IMR-90 (cell line): ENCODE measurements at regions not wholly inside any gene's neighbourhood (a gene's known extent, or its start where the extent isn't known, plus 50 kb on each side); places are given as distances from the start of the nearest gene placed in this dataset.

Experiments used
- ATAC-seq: fragments of 200-7000 bp; cut with Tn5 transposase; 2 replicates; pipeline ENCODE4 v1.9.1; 2020; ENCODE audit warnings: low read depth, mild to moderate bottlenecking, moderate library complexity
- BruUV-seq: library from RNA; stranded (reverse); fragments of 400-500 nt; replicated peaks from 2 replicates; lab custom pipeline; 2021; lab: Mats Ljungman, UMichigan
- CTCF ChIA-PET: fragments of 300-600 bp; formaldehyde crosslinking; extraction: SDS; loops from one replicate; lab custom pipeline; 2021; ENCODE audit warnings: antibody characterized with exemption; lab: Yijun Ruan, JAX
- POLR2A ChIA-PET: fragments of 300-600 bp; sonication (Branson Sonifier 250); formaldehyde crosslinking; loops from one replicate; lab custom pipeline; 2022; ENCODE audit warnings: antibody characterized with exemption; ENCODE audit not compliant: unreplicated experiment; lab: Charles Lee
- DNase-seq: peaks from one replicate; pipeline ENCODE4 v3.0.0; 2013
- H2AFZ ChIP-seq: replicated peaks from 2 replicates; pipeline ENCODE3; 2013; ENCODE audit warnings: low read length, mild to moderate bottlenecking; ENCODE audit not compliant: poor library complexity
- H2AK5ac ChIP-seq: 2 replicates; pipeline ENCODE4 v1.6.1; 2013; ENCODE audit warnings: low read depth, low read length, inconsistent platforms
- H2AK9ac ChIP-seq: replicated peaks from 2 replicates; pipeline ENCODE3; 2013; ENCODE audit warnings: mild to moderate bottlenecking, low read depth, low read length, moderate library complexity; ENCODE audit not compliant: poor library complexity
- H2BK120ac ChIP-seq: 2 replicates; pipeline ENCODE4 v1.6.1; 2013; ENCODE audit warnings: low read depth, low read length, inconsistent platforms
- H2BK15ac ChIP-seq: 3 replicates; pipeline ENCODE4 v1.6.1; 2013; ENCODE audit warnings: low read depth, low read length, inconsistent platforms
- H2BK20ac ChIP-seq: 2 replicates; pipeline ENCODE4 v1.6.1; 2013; ENCODE audit warnings: low read depth, mild to moderate bottlenecking, inconsistent platforms, low read length, moderate library complexity
- H2BK5ac ChIP-seq: 2 replicates; pipeline ENCODE4 v1.6.1; 2013; ENCODE audit warnings: mild to moderate bottlenecking, low read depth, low read length, inconsistent platforms; ENCODE audit not compliant: poor library complexity, severe bottlenecking
- H3K14ac ChIP-seq: replicated peaks from 2 replicates; pipeline ENCODE4 v1.6.1; 2013; ENCODE audit warnings: low read depth, low read length, inconsistent platforms
- H3K18ac ChIP-seq: 2 replicates; pipeline ENCODE4 v1.6.1; 2013; ENCODE audit warnings: low read depth, low read length, control low read depth
- H3K23ac ChIP-seq: 2 replicates; pipeline ENCODE4 v1.6.1; 2013; ENCODE audit warnings: low read depth, low read length, inconsistent platforms
- H3K27ac ChIP-seq: 2 replicates; pipeline ENCODE4 v1.5.1; 2013; ENCODE audit warnings: mild to moderate bottlenecking, control low read depth, low read length; ENCODE audit not compliant: insufficient read depth
- H3K27me3 ChIP-seq: 2 replicates; pipeline ENCODE4 v1.6.1; 2013; ENCODE audit warnings: low read length; ENCODE audit not compliant: control insufficient read depth, insufficient read depth
- H3K36me3 ChIP-seq: 2 replicates; pipeline ENCODE4 v1.6.1; 2013; ENCODE audit warnings: low read length, mixed read lengths; ENCODE audit not compliant: control insufficient read depth, insufficient read depth
- H3K4ac ChIP-seq: 2 replicates; pipeline ENCODE4 v1.6.1; 2013; ENCODE audit warnings: low read depth, low read length, inconsistent platforms
- H3K4me1 ChIP-seq: 2 replicates; pipeline ENCODE4 v1.6.1; 2013; ENCODE audit warnings: low read length, mixed read lengths; ENCODE audit not compliant: control insufficient read depth, insufficient read depth
- H3K4me2 ChIP-seq: 2 replicates; pipeline ENCODE4 v1.6.1; 2013; ENCODE audit warnings: low read depth, mild to moderate bottlenecking, control low read depth, low read length, moderate library complexity
- H3K4me3 ChIP-seq: 2 replicates; pipeline ENCODE4 v1.5.1; 2013; ENCODE audit warnings: low read depth, mild to moderate bottlenecking, control low read depth, low read length, moderate library complexity; ENCODE audit not compliant: insufficient read depth
- H3K56ac ChIP-seq: 2 replicates; pipeline ENCODE4 v1.6.1; 2013; ENCODE audit warnings: low read length, inconsistent platforms; ENCODE audit not compliant: insufficient read depth; ENCODE audit errors: extremely low read depth
- H3K79me1 ChIP-seq, 2 experiments: 2 replicates each; pipeline ENCODE4 v1.6.1; 2013; ENCODE audit warnings: low read length in 2 of 2, inconsistent platforms in 1 of 2, low read depth in 1 of 2
- H3K9ac ChIP-seq: 2 replicates; pipeline ENCODE4 v1.6.1; 2013; ENCODE audit warnings: low read depth, low read length, control low read depth
- H3K9me1 ChIP-seq: 2 replicates; pipeline ENCODE4 v1.6.1; 2013; ENCODE audit warnings: low read length, inconsistent platforms; ENCODE audit not compliant: insufficient read depth
- H3K9me3 ChIP-seq: 2 replicates; pipeline ENCODE4 v1.6.1; 2013; ENCODE audit warnings: low read length; ENCODE audit not compliant: control insufficient read depth, insufficient read depth
- H4K20me1 ChIP-seq: 2 replicates; pipeline ENCODE4 v1.6.1; 2013; ENCODE audit warnings: low read length, inconsistent platforms; ENCODE audit not compliant: insufficient read depth
- H4K5ac ChIP-seq: 2 replicates; pipeline ENCODE4 v1.6.1; 2013; ENCODE audit warnings: mild to moderate bottlenecking, low read depth, low read length, control low read depth
- H4K8ac ChIP-seq, 2 experiments: 2 replicates each; pipeline ENCODE4 v1.6.1; 2013; ENCODE audit warnings: low read depth in 2 of 2, low read length in 2 of 2, control low read depth in 1 of 2, inconsistent platforms in 1 of 2
- H4K91ac ChIP-seq: 2 replicates; pipeline ENCODE4 v1.6.1; 2013; ENCODE audit warnings: low read depth, low read length, inconsistent platforms; ENCODE audit not compliant: insufficient read depth
- BHLHE40 ChIP-seq: fragments of 150-350 bp; IDR thresholded peaks from 2 replicates; pipeline ENCODE4 v1.6.1; 2016; ENCODE audit warnings: mild to moderate bottlenecking, low read depth, low read length
- CEBPB ChIP-seq: IDR thresholded peaks from 2 replicates; pipeline ENCODE4 v1.6.1; 2012; ENCODE audit warnings: low read depth, low read length, improper control_type of control experiment
- CHD1 ChIP-seq: IDR thresholded peaks from 2 replicates; pipeline ENCODE4 v1.6.1; 2012; ENCODE audit warnings: low read depth, low read length, improper control_type of control experiment
- CTCF ChIP-seq: conservative IDR thresholded peaks from 2 replicates; pipeline ENCODE4 v1.5.1; 2012; ENCODE audit warnings: mild to moderate bottlenecking, low read depth, low read length, improper control_type of control experiment
- ELK1 ChIP-seq: fragments of 150-350 bp; IDR thresholded peaks from 2 replicates; pipeline ENCODE4 v1.6.1; 2016; ENCODE audit warnings: low read depth, mild to moderate bottlenecking, low read length, moderate library complexity, borderline replicate concordance
- FOS ChIP-seq: fragments of 150-350 bp; IDR thresholded peaks from 2 replicates; pipeline ENCODE4 v1.6.1; 2016; ENCODE audit warnings: low read depth, low read length
- MAFK ChIP-seq: IDR thresholded peaks from 2 replicates; pipeline ENCODE4 v1.6.1; 2012; ENCODE audit warnings: low read depth, low read length, improper control_type of control experiment
- MAZ ChIP-seq: IDR thresholded peaks from 2 replicates; pipeline ENCODE4 v1.6.1; 2012; ENCODE audit warnings: low read depth, mild to moderate bottlenecking, low read length, improper control_type of control experiment, moderate library complexity, borderline replicate concordance
- MXI1 ChIP-seq: IDR thresholded peaks from 2 replicates; pipeline ENCODE4 v1.6.1; 2012; ENCODE audit warnings: low read depth, mild to moderate bottlenecking, low read length, moderate library complexity, borderline replicate concordance
- NFE2L2 ChIP-seq: fragments of 150-350 bp; IDR thresholded peaks from 2 replicates; pipeline ENCODE4 v1.6.1; 2016; ENCODE audit warnings: low read depth, mild to moderate bottlenecking, low read length
- POLR2A ChIP-seq: IDR thresholded peaks from 2 replicates; pipeline ENCODE4 v1.6.1; 2012; ENCODE audit warnings: mild to moderate bottlenecking, low read depth, low read length
- RAD21 ChIP-seq: IDR thresholded peaks from 2 replicates; pipeline ENCODE4 v1.6.1; 2012; ENCODE audit warnings: low read length, improper control_type of control experiment
- RCOR1 ChIP-seq: IDR thresholded peaks from 2 replicates; pipeline ENCODE4 v1.6.1; 2012; ENCODE audit warnings: mild to moderate bottlenecking, low read length, improper control_type of control experiment; ENCODE audit not compliant: insufficient replicate concordance
- RFX5 ChIP-seq: IDR thresholded peaks from 2 replicates; pipeline ENCODE4 v1.8.0; 2012; ENCODE audit warnings: low read depth, mild to moderate bottlenecking, low read length, moderate library complexity
- SMC3 ChIP-seq: fragments of 150-350 bp; IDR thresholded peaks from 2 replicates; pipeline ENCODE4 v1.6.1; 2016; ENCODE audit warnings: low read depth, mild to moderate bottlenecking, antibody characterized with exemption, low read length, moderate library complexity
- USF2 ChIP-seq: fragments of 150-350 bp; IDR thresholded peaks from 2 replicates; pipeline ENCODE4 v1.6.1; 2017; ENCODE audit warnings: mild to moderate bottlenecking, antibody characterized with exemption, low read length, low read depth
- WGBS, 2 experiments: methylation state at CpG; one replicate each; pipeline versions ENCODE4 v1.1.5 to v1.1.7; 2013; ENCODE audit warnings: missing lambda C conversion rate in 2 of 2; ENCODE audit not compliant: insufficient read length in 1 of 2; ENCODE audit errors: extremely low coverage in 2 of 2; 5-methylcytosine and 5-hydroxymethylcytosine counted together
- dilution Hi-C: fragments of 300-500 bp; cut with HindIII; formaldehyde crosslinking; loops from one replicate; pipeline ENCODE4 v1.14.3; 2018; ENCODE audit warnings: low sequenced_read_pairs; ENCODE audit not compliant: unreplicated experiment
- in situ Hi-C: fragments of 300-500 bp; cut with MboI; formaldehyde crosslinking; loops from 3 replicates; pipeline ENCODE4 v1.14.3; 2019; ENCODE audit warnings: low sequenced_read_pairs, inconsistent platforms, mixed read lengths
- intact Hi-C: fragments of 100-400 bp; cut with micrococcal nuclease; formaldehyde crosslinking; loops from 2 replicates; pipeline ENCODE4 v1.10.0; 2022

- H3K27ac ChIP-seq, result no peak overlapping the region
Observed at GRCh38 chr10:37456456-37456855, 331.1 kb downstream of the ANKRD30A start.

More at GRCh38 chr10:37456456-37456855, 331.1 kb downstream of the ANKRD30A start:
- POLR2A ChIA-PET, result no interaction called here
- CTCF ChIA-PET, result no interaction called here
- Histone ChIP-seq H3K4me2 (no peak overlapping the region), H2AK5ac (no peak overlapping the region), H2BK15ac (no peak overlapping the region), H3K14ac (no peak overlapping the region), H3K4me1 (no peaks in the 10 kb centered on the region), H3K18ac (no peak overlapping the region), H3K79me1 (no peaks in the 10 kb centered on the region), H3K9me1 (no peaks in the 10 kb centered on the region), H2AK9ac (no peak overlapping the region), H2AFZ (no peak overlapping the region), H3K4me3 (no peak overlapping the region), H2BK120ac (no peak overlapping the region), H4K91ac (no peak overlapping the region), H3K4ac (no peak overlapping the region), H3K9me3 (peaks cover 10% of the 10 kb centered on the region), H3K56ac (no peak overlapping the region), H3K23ac (no peak overlapping the region), H4K20me1 (no peaks in the 10 kb centered on the region), H3K36me3 (no peaks in the 10 kb centered on the region), H3K27me3 (no peaks in the 10 kb centered on the region), H3K9ac (no peak overlapping the region), H2BK5ac (no peak overlapping the region), H2BK20ac (no peak overlapping the region), H4K8ac (no peak overlapping the region), H4K5ac (no peak overlapping the region)
- DNase-seq, result no peak
- in situ Hi-C loops, result no loop called here
- no TSS peak for BruUV-seq
- TF ChIP-seq USF2, result no peak
- no peak for TF ChIP-seq CEBPB
- no peak for TF ChIP-seq SMC3
- no peak for TF ChIP-seq MAZ
- no peak for TF ChIP-seq POLR2A
- TF ChIP-seq RCOR1, result no peak
- no peak for TF ChIP-seq RFX5
- no peak for TF ChIP-seq CTCF
- no peak for TF ChIP-seq NFE2L2
- no peak for TF ChIP-seq FOS
- TF ChIP-seq RAD21, result no peak
- no peak for TF ChIP-seq ELK1
- TF ChIP-seq BHLHE40, result no peak
- no peak for TF ChIP-seq MAFK
- no peak for TF ChIP-seq MXI1
- no peak for TF ChIP-seq CHD1
- no peak for ATAC-seq
- no CpG with 5 or more reads among the region's 1 CpG for WGBS, 2 experiments
- intact Hi-C loops, result no loop called here
- dilution Hi-C loops, result no loop called here
